GM10248 (cell line): ENCODE measurements at regions not wholly inside any gene's neighbourhood (a gene's known extent, or its start where the extent isn't known, plus 50 kb on each side); places are given as distances from the start of the nearest gene placed in this dataset.

Source experiments
- CTCF ChIA-PET: fragments of 300-600 bp; sonication (Branson Sonifier 250); formaldehyde crosslinking; extraction: SDS; loops from one replicate; lab custom pipeline; 2021; ENCODE audit warnings: antibody characterized with exemption; lab: Yijun Ruan, JAX
- POLR2A ChIA-PET: fragments of 350-650 bp; sonication (Branson Sonifier 250); formaldehyde crosslinking; extraction: SDS; loops from one replicate; lab custom pipeline; 2020; ENCODE audit warnings: antibody characterized with exemption; lab: Yijun Ruan, JAX
- DNase-seq: peaks from one replicate; pipeline ENCODE4 v3.0.0; 2012; ENCODE audit errors: extremely low spot score
- CTCF ChIP-seq: IDR thresholded peaks from 2 replicates; pipeline ENCODE4 v1.5.1; 2012; ENCODE audit warnings: mild to moderate bottlenecking, low read depth; ENCODE audit errors: extremely low read depth, missing control alignments, control extremely low read depth

- no peak for DNase-seq
These were observed 116.5 kb downstream of the ELAPOR2 start for GRCh38 chr7:86942995-86943394.

GRCh38 chr7:86942081-86942480 lies 117.4 kb downstream of the ELAPOR2 start:
- TF ChIP-seq CTCF, result no peak
- no peak for DNase-seq
- POLR2A ChIA-PET, result no interaction called here
- CTCF ChIA-PET, result interaction anchor here (1.0 to 14.2 kb wide), 8 partner anchors 9 to 294 kb away, joined by 3 to 130 read pairs (median 6); partner anchors contain the start of gene DMTF1

More at GRCh38 chr7:86942995-86943394, 116.5 kb downstream of the ELAPOR2 start:
- TF ChIP-seq CTCF, result no peak
- ChIA-PET CTCF (interaction anchor here (1.1 to 14.2 kb wide), 4 partner anchors 11 to 206 kb away, joined by 3 to 130 read pairs (median 4); partner anchors contain the start of gene DMTF1), POLR2A (no interaction called here)

GRCh38 chr7:86939197-86939814 lies 120.1 kb downstream of the ELAPOR2 start:
- no peak for DNase-seq
- ChIA-PET CTCF (interaction anchor here (1.0 to 14.2 kb wide), 3 partner anchors 9 to 210 kb away, joined by 3 to 130 read pairs (median 4); partner anchors contain the start of gene DMTF1), POLR2A (no interaction called here)
- peak; percentile 64 for TF ChIP-seq CTCF

- TF ChIP-seq CTCF, result no peak
- ChIA-PET CTCF (interaction anchor here (0.7 to 14.2 kb wide), 4 partner anchors 9 to 212 kb away, joined by 3 to 130 read pairs (median 3); partner anchors contain the start of gene DMTF1), POLR2A (no interaction called here)
- DNase-seq, result no peak
These were observed 122.0 kb downstream of the ELAPOR2 start for GRCh38 chr7:86937363-86937878.

GRCh38 chr7:86933295-86933845 lies 126.1 kb downstream of the ELAPOR2 start:
- no peak for DNase-seq
- ChIA-PET POLR2A (no interaction called here), CTCF (interaction anchor here (1.1 to 14.2 kb wide), 4 partner anchors 15 to 216 kb away, joined by 3 to 130 read pairs (median 3); partner anchors contain the start of gene DMTF1)
- no peak for TF ChIP-seq CTCF

- CTCF ChIA-PET, result interaction anchor here (0.8 to 14.2 kb wide), 8 partner anchors 11 to 304 kb away, joined by 3 to 130 read pairs (median 3); partner anchors contain the start of genes DMTF1 and ELAPOR2
- POLR2A ChIA-PET, result interaction anchor here (0.6 kb wide), 1 partner anchor 103 kb away, joined by 3 read pairs; no protein-coding TSS in a partner anchor
- no peak for DNase-seq
- no peak for TF ChIP-seq CTCF
These were observed 127.4 kb downstream of the ELAPOR2 start for GRCh38 chr7:86932038-86932512.
